SK-N-MC (cell line): ENCODE measurements at regions not wholly inside any gene's neighbourhood (a gene's known extent, or its start where the extent isn't known, plus 50 kb on each side); places are given as distances from the start of the nearest gene placed in this dataset.

ENCODE experiments used
- EZH2 ChIP-seq: fragments of 200-600 bp; sonication (generic); IDR thresholded peaks from one replicate; pipeline ENCODE4 v1.6.1; 2017; ENCODE audit warnings: antibody characterized with exemption
- POLR2AphosphoS5 ChIP-seq: IDR thresholded peaks from 2 replicates; pipeline ENCODE4 v1.6.1; 2012; ENCODE audit warnings: mild to moderate bottlenecking, low read depth, low read length, borderline replicate concordance

DNA sequence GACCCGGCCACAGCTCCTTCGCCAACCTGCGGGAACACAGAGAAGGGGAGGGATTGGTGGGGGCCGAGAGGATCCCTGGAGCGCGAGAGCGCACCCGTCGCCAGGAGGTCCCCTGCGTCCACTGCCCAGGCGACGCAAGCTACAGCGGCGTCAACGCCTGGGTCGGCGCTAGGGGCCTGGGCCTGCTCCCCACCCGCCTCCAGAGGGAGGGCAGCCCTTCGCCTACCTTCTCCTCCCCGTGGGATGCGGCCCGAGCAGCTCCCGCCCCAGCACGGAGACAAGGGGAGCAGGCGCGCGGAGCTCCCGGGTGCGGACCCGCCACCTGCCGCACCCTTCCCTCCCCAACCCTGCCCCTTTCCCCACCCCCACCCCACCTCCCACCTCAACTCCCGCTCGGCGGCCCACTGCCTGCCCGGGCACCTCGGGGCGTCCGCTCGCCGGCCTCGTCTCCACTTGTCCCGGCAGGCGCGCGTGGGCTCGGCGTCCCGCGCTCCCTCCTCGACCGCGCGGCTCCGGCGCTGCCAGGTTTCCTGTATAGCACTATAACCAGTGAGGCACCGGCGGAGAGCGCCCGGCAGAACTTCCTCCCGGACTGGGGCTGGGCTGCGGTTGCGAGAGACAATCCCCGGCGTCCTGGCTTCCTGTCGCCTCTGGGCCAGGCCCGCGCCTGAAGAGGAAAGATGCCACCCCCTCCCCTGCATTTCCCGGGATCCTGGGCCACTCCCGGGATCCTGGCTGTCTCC lies 119.1 kb upstream of the SMURF2 start:
- no peak for TF ChIP-seq POLR2AphosphoS5
- no peak for TF ChIP-seq EZH2
